SK-N-SH treated with all-trans-retinoic acid at 6 μM for 48 hours (cell line): ENCODE measurements at regions not wholly inside any gene's neighbourhood (a gene's known extent, or its start where the extent isn't known, plus 50 kb on each side); places are given as distances from the start of the nearest gene placed in this dataset.
"Not testable (repeated sequence)": the region's sequence is repeated elsewhere in the genome, so short reads cannot be mapped to it uniquely, and the experiment has no call there.

Experiments used
- CREB5 ChIP-seq: fragments of 250-450 bp; sonication (Bioruptor Pico); IDR thresholded peaks from 2 replicates; pipeline ENCODE4 v1.5.1; 2020; ENCODE audit warnings: low read depth, mild to moderate bottlenecking, moderate library complexity
- CSDC2 ChIP-seq: fragments of 250-450 bp; sonication (Bioruptor Pico); IDR thresholded peaks from 2 replicates; pipeline ENCODE4 v1.5.0; 2020; ENCODE audit warnings: mild to moderate bottlenecking, moderate library complexity
- GLIS3 ChIP-seq: fragments of 250-450 bp; sonication (Bioruptor Pico); IDR thresholded peaks from 2 replicates; pipeline ENCODE4 v1.5.0; 2020; ENCODE audit warnings: mild to moderate bottlenecking, moderate library complexity
- OSR1 ChIP-seq: fragments of 250-450 bp; sonication (Bioruptor Pico); IDR thresholded peaks from 2 replicates; pipeline ENCODE4 v1.8.0; 2022; ENCODE audit warnings: moderate library complexity, mild to moderate bottlenecking, inconsistent platforms
- PPARA ChIP-seq: fragments of 250-450 bp; sonication (Bioruptor Pico); IDR thresholded peaks from 2 replicates; pipeline ENCODE4 v1.5.0; 2020; ENCODE audit warnings: mild to moderate bottlenecking, borderline replicate concordance
- TSHZ2 ChIP-seq: fragments of 250-450 bp; sonication (Bioruptor Pico); IDR thresholded peaks from 2 replicates; pipeline ENCODE4 v1.5.0; 2020; ENCODE audit warnings: mild to moderate bottlenecking, moderate library complexity
- ZFP3 ChIP-seq: fragments of 250-450 bp; sonication (Bioruptor Pico); IDR thresholded peaks from 2 replicates; pipeline ENCODE4 v1.5.0; 2020; ENCODE audit warnings: mild to moderate bottlenecking, moderate library complexity
- ZFP30 ChIP-seq: fragments of 450-650 bp; formaldehyde crosslinking; IDR thresholded peaks from 2 replicates; pipeline ENCODE4 v1.5.0; 2022; ENCODE audit warnings: mild to moderate bottlenecking, moderate library complexity

- TF ChIP-seq PPARA (CRISPR knock-in tag); GLIS3; ZFP3; ZFP30 (CRISPR knock-in tag); CREB5 (CRISPR knock-in tag); CSDC2; TSHZ2; OSR1 (CRISPR knock-in tag): not testable (repeated sequence)
Observed at GRCh38 chrX:35221391-35221790, 278.8 kb downstream of the FAM47B start.
